GM12878 (cell line): ENCODE measurements at regions not wholly inside any gene's neighbourhood (a gene's known extent, or its start where the extent isn't known, plus 50 kb on each side); places are given as distances from the start of the nearest gene placed in this dataset.

Experiments
- ATAC-seq: fragments of 200-7000 bp; cut with Tn5 transposase; 3 replicates; pipeline ENCODE4 v1.9.1; 2020; ENCODE audit warnings: mild to moderate bottlenecking, moderate library complexity
- BruUV-seq: library from RNA; stranded (reverse); fragments of 400-500 nt; replicated peaks from 2 replicates; lab custom pipeline; 2021; lab: Mats Ljungman, UMichigan
- CTCF ChIA-PET: fragments of 300-600 bp; sonication (Branson Sonifier 250); formaldehyde crosslinking; extraction: SDS; loops from one replicate; lab custom pipeline; 2021; ENCODE audit warnings: inconsistent platforms; lab: Yijun Ruan, JAX
- POLR2A ChIA-PET: fragments of 350-600 bp; formaldehyde crosslinking; extraction: SDS; loops from one replicate; lab custom pipeline; 2021; ENCODE audit warnings: inconsistent platforms; lab: Charles Lee
- RAD21 ChIA-PET: fragments of 300-600 bp; sonication (Branson Sonifier 250); formaldehyde crosslinking; loops from one replicate; lab custom pipeline; 2023; ENCODE audit warnings: antibody characterized with exemption; ENCODE audit not compliant: unreplicated experiment; lab: Charles Lee
- SMC1A ChIA-PET: fragments of 300-600 bp; sonication (Branson Sonifier 250); formaldehyde crosslinking; loops from one replicate; lab custom pipeline; 2023; ENCODE audit not compliant: unreplicated experiment, uncharacterized antibody; lab: Charles Lee
- DNase-seq: peaks from one replicate; pipeline ENCODE4 v3.0.0-alpha.2; 2011; ENCODE audit warnings: low read depth, low spot score
- FAIRE-seq: peaks from 3 replicates; lab custom pipeline; 2011; peaks lifted over from hg19 to GRCh38; lab: Jason Lieb, UNC
- H2AFZ ChIP-seq: 2 replicates; pipeline ENCODE4 v1.6.0; 2011; ENCODE audit warnings: low read depth, low read length, control low read depth; ENCODE audit not compliant: control insufficient read depth
- H3K27ac ChIP-seq: 2 replicates; pipeline ENCODE4 v1.5.1; 2011; ENCODE audit warnings: control low read depth; ENCODE audit not compliant: control insufficient read depth, insufficient read depth
- H3K27me3 ChIP-seq, 2 experiments: replicated peaks in 1 of 2; 2 replicates each; pipeline versions ENCODE4 v1.6.0 to v1.6.1; 2011; ENCODE audit warnings: low read length in 1 of 2; ENCODE audit not compliant: control insufficient read depth in 2 of 2, insufficient read depth in 2 of 2
- H3K36me3 ChIP-seq, 2 experiments: 2 replicates each; pipeline ENCODE4 v1.5.1; 2011; ENCODE audit warnings: low read length in 1 of 2; ENCODE audit not compliant: control insufficient read depth in 2 of 2, insufficient read depth in 2 of 2
- H3K4me1 ChIP-seq: 2 replicates; pipeline ENCODE4 v1.6.1; 2011; ENCODE audit warnings: mild to moderate bottlenecking, low read length, moderate library complexity, mixed read lengths; ENCODE audit not compliant: control insufficient read depth, insufficient read depth
- H3K4me2 ChIP-seq: 2 replicates; pipeline ENCODE4 v1.6.0; 2011; ENCODE audit warnings: control low read depth; ENCODE audit not compliant: control insufficient read depth, insufficient read depth
- H3K4me3 ChIP-seq: fragments of 200-600 bp; sonication (generic); 2 replicates; pipeline ENCODE4 v1.5.1; 2016
- H3K79me2 ChIP-seq: 2 replicates; pipeline ENCODE4 v1.6.0; 2011; ENCODE audit warnings: low read length; ENCODE audit not compliant: control insufficient read depth, insufficient read depth
- H3K9ac ChIP-seq: 2 replicates; pipeline ENCODE4 v1.8.0; 2011; ENCODE audit warnings: low read length, control low read depth, mixed read lengths; ENCODE audit not compliant: control insufficient read depth, insufficient read depth
- H3K9me3 ChIP-seq: replicated peaks from 3 replicates; pipeline ENCODE4 v1.5.1; 2011; ENCODE audit warnings: mild to moderate bottlenecking, low read length; ENCODE audit not compliant: control insufficient read depth, insufficient read depth
- H4K20me1 ChIP-seq: 2 replicates; pipeline ENCODE4 v1.6.0; 2011; ENCODE audit not compliant: control insufficient read depth, insufficient read depth
- ASH2L ChIP-seq: fragments of 300-600, 200-600 bp; sonication (generic); IDR thresholded peaks from 2 replicates; pipeline ENCODE4 v1.6.1; 2017; ENCODE audit warnings: low read depth, mild to moderate bottlenecking, borderline replicate concordance
- POLR2AphosphoS2 ChIP-seq: IDR thresholded peaks from 2 replicates; pipeline ENCODE4 v1.6.1; 2011; ENCODE audit warnings: low read depth, mild to moderate bottlenecking, low read length, improper control_type of control experiment, moderate library complexity
- SMARCA5 ChIP-seq: fragments of 450-650 bp; IDR thresholded peaks from 2 replicates; pipeline ENCODE4 v1.6.1; 2017; ENCODE audit warnings: mild to moderate bottlenecking
- SUZ12 ChIP-seq: fragments of 200-600 bp; sonication (generic); IDR thresholded peaks from one replicate; pipeline ENCODE4 v1.6.1; 2018; ENCODE audit warnings: antibody characterized with exemption, mild to moderate bottlenecking; ENCODE audit not compliant: unreplicated experiment
- YBX1 ChIP-seq: fragments of 450-650 bp; IDR thresholded peaks from 2 replicates; pipeline ENCODE4 v1.6.1; 2016; ENCODE audit warnings: antibody characterized with exemption
- ZZZ3 ChIP-seq: IDR thresholded peaks from 2 replicates; pipeline ENCODE4 v1.6.1; 2011; ENCODE audit warnings: low read depth; ENCODE audit not compliant: control insufficient read depth, insufficient read length
- WGBS: methylation state at CpG from one replicate; pipeline ENCODE4 v1.1.6; 2016; ENCODE audit warnings: low lambda C conversion rate; ENCODE audit not compliant: insufficient replicate concordance, insufficient coverage; ENCODE audit errors: missing lambda C conversion rate; 5-methylcytosine and 5-hydroxymethylcytosine counted together
- in situ Hi-C: fragments of 300-500 bp; cut with MboI; formaldehyde crosslinking; loops from 9 replicates; pipeline ENCODE4 v1.14.3; 2018; ENCODE audit warnings: mixed read lengths
- intact Hi-C: fragments of 100-400 bp; cut with micrococcal nuclease; formaldehyde crosslinking; loops from one replicate; pipeline ENCODE4 v1.14.2; 2022; ENCODE audit not compliant: unreplicated experiment
- TF ChIP-seq, protein P1 (sequence below): fragments of 450-650 bp; IDR thresholded peaks from 2 replicates; pipeline ENCODE4 v1.6.1; 2017; ENCODE audit warnings: mild to moderate bottlenecking, moderate library complexity
- TF ChIP-seq, protein P2 (sequence below): fragments of 450-650 bp; formaldehyde crosslinking; IDR thresholded peaks from 2 replicates; pipeline ENCODE4 v1.5.0; 2022; ENCODE audit warnings: mild to moderate bottlenecking, missing genetic modification characterization
- TF ChIP-seq, protein P3 (sequence below): IDR thresholded peaks from 2 replicates; pipeline ENCODE4 v1.6.1; 2011; ENCODE audit warnings: low read depth, low read length, improper control_type of control experiment, borderline replicate concordance
- TF ChIP-seq, protein P4 (sequence below): fragments of 450-650 bp; IDR thresholded peaks from 2 replicates; pipeline ENCODE4 v1.6.1; 2016; ENCODE audit warnings: mild to moderate bottlenecking

DNA sequence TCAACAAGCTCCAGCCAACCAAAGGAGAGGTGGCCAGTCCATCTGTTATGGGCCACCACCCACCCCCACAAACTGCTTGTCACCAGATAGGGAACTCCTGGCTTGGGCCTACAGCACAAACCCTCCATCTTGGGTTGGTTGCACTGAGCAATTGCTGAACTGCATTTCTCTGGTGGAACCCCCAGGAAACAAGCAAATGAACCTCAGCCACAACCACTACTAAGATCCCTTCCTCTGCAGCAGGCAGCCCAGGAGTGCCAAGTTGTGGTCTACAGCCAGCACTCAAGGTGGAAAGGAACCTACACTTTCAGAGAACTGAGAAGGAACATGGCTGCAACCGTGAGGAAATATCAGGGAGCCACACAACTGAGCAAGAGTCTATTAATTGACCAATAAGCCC, 171.6 kb downstream of the TMEM200A start:
- Histone ChIP-seq H3K4me2 (no peak overlapping the region), H3K9me3 (peaks cover 2% of the 10 kb centered on the region; the same call in 1 of the 3 replicates), H3K79me2 (no peaks in the 10 kb centered on the region), H4K20me1 (no peaks in the 10 kb centered on the region), H2AFZ (no peak overlapping the region), H3K9ac (no peak overlapping the region), H3K27me3 (no peaks in the 10 kb centered on the region), H3K4me3 (no peak overlapping the region), H3K36me3 (no peaks in the 10 kb centered on the region), H3K27ac (no peak overlapping the region), H3K4me1 (no peaks in the 10 kb centered on the region)
- 17% methylated on average over 1 of the region's 1 CpG for WGBS
- ChIA-PET SMC1A (interaction anchor here (0.9 to 5.6 kb wide), 2 partner anchors 11 to 19 kb away, joined by 3 to 31 read pairs; no protein-coding TSS in a partner anchor), POLR2A (interaction anchor here (1.0 kb wide), 1 partner anchor 20 kb away, joined by 3 read pairs; no protein-coding TSS in a partner anchor), RAD21 (no interaction called here), CTCF (no interaction called here)
- DNase-seq (no peak), FAIRE-seq (no peak), ATAC-seq (no peak)
- in situ Hi-C loops (no loop called here), intact Hi-C loops (no loop called here)
- BruUV-seq, result no TSS peak
- TF ChIP-seq SUZ12 (no peak), POLR2AphosphoS2 (no peak), YBX1 (no peak), SMARCA5 (no peak), ZZZ3 (no peak), ASH2L (no peak)
- TF ChIP-seq, protein P1, sequence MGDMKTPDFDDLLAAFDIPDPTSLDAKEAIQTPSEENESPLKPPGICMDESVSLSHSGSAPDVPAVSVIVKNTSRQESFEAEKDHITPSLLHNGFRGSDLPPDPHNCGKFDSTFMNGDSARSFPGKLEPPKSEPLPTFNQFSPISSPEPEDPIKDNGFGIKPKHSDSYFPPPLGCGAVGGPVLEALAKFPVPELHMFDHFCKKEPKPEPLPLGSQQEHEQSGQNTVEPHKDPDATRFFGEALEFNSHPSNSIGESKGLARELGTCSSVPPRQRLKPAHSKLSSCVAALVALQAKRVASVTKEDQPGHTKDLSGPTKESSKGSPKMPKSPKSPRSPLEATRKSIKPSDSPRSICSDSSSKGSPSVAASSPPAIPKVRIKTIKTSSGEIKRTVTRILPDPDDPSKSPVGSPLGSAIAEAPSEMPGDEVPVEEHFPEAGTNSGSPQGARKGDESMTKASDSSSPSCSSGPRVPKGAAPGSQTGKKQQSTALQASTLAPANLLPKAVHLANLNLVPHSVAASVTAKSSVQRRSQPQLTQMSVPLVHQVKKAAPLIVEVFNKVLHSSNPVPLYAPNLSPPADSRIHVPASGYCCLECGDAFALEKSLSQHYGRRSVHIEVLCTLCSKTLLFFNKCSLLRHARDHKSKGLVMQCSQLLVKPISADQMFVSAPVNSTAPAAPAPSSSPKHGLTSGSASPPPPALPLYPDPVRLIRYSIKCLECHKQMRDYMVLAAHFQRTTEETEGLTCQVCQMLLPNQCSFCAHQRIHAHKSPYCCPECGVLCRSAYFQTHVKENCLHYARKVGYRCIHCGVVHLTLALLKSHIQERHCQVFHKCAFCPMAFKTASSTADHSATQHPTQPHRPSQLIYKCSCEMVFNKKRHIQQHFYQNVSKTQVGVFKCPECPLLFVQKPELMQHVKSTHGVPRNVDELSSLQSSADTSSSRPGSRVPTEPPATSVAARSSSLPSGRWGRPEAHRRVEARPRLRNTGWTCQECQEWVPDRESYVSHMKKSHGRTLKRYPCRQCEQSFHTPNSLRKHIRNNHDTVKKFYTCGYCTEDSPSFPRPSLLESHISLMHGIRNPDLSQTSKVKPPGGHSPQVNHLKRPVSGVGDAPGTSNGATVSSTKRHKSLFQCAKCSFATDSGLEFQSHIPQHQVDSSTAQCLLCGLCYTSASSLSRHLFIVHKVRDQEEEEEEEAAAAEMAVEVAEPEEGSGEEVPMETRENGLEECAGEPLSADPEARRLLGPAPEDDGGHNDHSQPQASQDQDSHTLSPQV, result no peak
- TF ChIP-seq, protein P2, sequence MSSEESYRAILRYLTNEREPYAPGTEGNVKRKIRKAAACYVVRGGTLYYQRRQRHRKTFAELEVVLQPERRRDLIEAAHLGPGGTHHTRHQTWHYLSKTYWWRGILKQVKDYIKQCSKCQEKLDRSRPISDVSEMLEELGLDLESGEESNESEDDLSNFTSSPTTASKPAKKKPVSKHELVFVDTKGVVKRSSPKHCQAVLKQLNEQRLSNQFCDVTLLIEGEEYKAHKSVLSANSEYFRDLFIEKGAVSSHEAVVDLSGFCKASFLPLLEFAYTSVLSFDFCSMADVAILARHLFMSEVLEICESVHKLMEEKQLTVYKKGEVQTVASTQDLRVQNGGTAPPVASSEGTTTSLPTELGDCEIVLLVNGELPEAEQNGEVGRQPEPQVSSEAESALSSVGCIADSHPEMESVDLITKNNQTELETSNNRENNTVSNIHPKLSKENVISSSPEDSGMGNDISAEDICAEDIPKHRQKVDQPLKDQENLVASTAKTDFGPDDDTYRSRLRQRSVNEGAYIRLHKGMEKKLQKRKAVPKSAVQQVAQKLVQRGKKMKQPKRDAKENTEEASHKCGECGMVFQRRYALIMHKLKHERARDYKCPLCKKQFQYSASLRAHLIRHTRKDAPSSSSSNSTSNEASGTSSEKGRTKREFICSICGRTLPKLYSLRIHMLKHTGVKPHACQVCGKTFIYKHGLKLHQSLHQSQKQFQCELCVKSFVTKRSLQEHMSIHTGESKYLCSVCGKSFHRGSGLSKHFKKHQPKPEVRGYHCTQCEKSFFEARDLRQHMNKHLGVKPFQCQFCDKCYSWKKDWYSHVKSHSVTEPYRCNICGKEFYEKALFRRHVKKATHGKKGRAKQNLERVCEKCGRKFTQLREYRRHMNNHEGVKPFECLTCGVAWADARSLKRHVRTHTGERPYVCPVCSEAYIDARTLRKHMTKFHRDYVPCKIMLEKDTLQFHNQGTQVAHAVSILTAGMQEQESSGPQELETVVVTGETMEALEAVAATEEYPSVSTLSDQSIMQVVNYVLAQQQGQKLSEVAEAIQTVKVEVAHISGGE (CRISPR knock-in tag), result no peak
- TF ChIP-seq, protein P3, sequence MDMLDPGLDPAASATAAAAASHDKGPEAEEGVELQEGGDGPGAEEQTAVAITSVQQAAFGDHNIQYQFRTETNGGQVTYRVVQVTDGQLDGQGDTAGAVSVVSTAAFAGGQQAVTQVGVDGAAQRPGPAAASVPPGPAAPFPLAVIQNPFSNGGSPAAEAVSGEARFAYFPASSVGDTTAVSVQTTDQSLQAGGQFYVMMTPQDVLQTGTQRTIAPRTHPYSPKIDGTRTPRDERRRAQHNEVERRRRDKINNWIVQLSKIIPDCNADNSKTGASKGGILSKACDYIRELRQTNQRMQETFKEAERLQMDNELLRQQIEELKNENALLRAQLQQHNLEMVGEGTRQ, result no peak
- TF ChIP-seq, protein P4, sequence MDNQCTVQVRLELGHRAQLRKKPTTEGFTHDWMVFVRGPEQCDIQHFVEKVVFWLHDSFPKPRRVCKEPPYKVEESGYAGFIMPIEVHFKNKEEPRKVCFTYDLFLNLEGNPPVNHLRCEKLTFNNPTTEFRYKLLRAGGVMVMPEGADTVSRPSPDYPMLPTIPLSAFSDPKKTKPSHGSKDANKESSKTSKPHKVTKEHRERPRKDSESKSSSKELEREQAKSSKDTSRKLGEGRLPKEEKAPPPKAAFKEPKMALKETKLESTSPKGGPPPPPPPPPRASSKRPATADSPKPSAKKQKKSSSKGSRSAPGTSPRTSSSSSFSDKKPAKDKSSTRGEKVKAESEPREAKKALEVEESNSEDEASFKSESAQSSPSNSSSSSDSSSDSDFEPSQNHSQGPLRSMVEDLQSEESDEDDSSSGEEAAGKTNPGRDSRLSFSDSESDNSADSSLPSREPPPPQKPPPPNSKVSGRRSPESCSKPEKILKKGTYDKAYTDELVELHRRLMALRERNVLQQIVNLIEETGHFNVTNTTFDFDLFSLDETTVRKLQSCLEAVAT, result no peak
